Keratinocyte (primary cell): ENCODE measurements at regions not wholly inside any gene's neighbourhood (a gene's known extent, or its start where the extent isn't known, plus 50 kb on each side); places are given as distances from the start of the nearest gene placed in this dataset.

Experiments used
- CTCF ChIP-seq, 3 experiments: IDR thresholded peaks in 1 of 3; conservative IDR thresholded peaks in 1 of 3; optimal IDR thresholded peaks in 1 of 3; 2 replicates in 2 of 3; 3 replicates in 1 of 3; pipeline versions ENCODE3 to v1.5.1; 2011; ENCODE audit warnings: low read length in 3 of 3, mild to moderate bottlenecking in 3 of 3, moderate library complexity in 2 of 3, control low read depth in 1 of 3, inconsistent platforms in 1 of 3; ENCODE audit not compliant: insufficient read depth in 2 of 3; ENCODE audit errors: extremely low read depth in 1 of 3
- EZH2 ChIP-seq: IDR thresholded peaks from one replicate; pipeline ENCODE4 v1.6.1; 2012; ENCODE audit warnings: inconsistent platforms, mild to moderate bottlenecking, low read length, moderate library complexity

GRCh38 chr5:10863763-10864383 lies 102.8 kb upstream of the DAP start:
- TF ChIP-seq CTCF (optimal IDR thresholded peaks at IDR 0.05 in 1 of 3, IDR thresholded peaks at IDR 0.05 in 1 of 3, conservative IDR thresholded peaks at IDR 0.05 in 1 of 3; ENCODE audit: extremely low read depth in 1 of 3, insufficient read depth in 2 of 3, low read length in 3 of 3) = peak; percentile 75 to 84 (median 81)
- no peak for TF ChIP-seq EZH2
